GM12864 (cell line): ENCODE measurements at regions not wholly inside any gene's neighbourhood (a gene's known extent, or its start where the extent isn't known, plus 50 kb on each side); places are given as distances from the start of the nearest gene placed in this dataset.
A peak's percentile ranks its signal among the peaks of the same experiment; 100 is the strongest.
"Not testable (repeated sequence)": the region's sequence is repeated elsewhere in the genome, so short reads cannot be mapped to it uniquely, and the experiment has no call there.

Experiments used
- DNase-seq: peaks from one replicate; pipeline ENCODE4 v3.0.0-alpha.2; 2011; ENCODE audit warnings: low read depth
- H3K4me3 ChIP-seq: 2 replicates; pipeline ENCODE4 v1.5.1; 2011; ENCODE audit warnings: mild to moderate bottlenecking, low read depth, low read length, control low read depth
- TF ChIP-seq, protein P1 (sequence below): IDR thresholded peaks from 2 replicates; pipeline ENCODE4 v1.5.1; 2011; ENCODE audit warnings: low read depth, mild to moderate bottlenecking, moderate library complexity, low read length, control low read depth, inconsistent platforms; ENCODE audit errors: missing control alignments

DNA sequence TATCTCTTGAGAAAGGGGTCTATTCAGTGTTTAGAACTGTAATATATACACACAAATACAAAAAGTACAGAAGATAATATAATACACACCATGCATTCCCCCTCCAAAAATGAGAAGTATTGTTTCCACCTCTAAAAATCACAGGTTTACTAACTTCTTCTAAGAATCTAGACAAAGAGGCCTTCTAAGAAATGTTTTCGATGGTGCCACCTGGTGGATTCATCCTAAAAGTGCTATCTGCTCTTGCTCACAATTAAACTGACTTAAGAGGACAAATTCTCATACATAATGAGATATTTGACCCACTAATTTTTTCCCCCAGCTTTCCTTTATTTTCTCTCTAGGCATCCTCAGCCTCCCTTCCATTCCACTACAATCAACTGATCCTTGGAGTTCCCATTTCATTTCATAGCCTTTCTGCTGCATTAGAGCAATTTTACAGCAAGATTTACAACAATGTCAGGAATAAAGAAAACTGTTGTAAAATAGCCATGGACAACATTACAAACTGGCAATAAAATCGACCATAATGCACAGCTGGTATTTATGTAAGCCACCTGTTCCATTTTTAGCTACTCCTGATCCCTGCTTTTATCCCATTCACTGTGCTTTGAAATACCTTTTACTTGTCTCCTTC is 124.6 kb downstream of the ARRDC4 start:
- TF ChIP-seq, protein P1, sequence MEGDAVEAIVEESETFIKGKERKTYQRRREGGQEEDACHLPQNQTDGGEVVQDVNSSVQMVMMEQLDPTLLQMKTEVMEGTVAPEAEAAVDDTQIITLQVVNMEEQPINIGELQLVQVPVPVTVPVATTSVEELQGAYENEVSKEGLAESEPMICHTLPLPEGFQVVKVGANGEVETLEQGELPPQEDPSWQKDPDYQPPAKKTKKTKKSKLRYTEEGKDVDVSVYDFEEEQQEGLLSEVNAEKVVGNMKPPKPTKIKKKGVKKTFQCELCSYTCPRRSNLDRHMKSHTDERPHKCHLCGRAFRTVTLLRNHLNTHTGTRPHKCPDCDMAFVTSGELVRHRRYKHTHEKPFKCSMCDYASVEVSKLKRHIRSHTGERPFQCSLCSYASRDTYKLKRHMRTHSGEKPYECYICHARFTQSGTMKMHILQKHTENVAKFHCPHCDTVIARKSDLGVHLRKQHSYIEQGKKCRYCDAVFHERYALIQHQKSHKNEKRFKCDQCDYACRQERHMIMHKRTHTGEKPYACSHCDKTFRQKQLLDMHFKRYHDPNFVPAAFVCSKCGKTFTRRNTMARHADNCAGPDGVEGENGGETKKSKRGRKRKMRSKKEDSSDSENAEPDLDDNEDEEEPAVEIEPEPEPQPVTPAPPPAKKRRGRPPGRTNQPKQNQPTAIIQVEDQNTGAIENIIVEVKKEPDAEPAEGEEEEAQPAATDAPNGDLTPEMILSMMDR: peak; percentile 43
- no peak overlapping the region for H3K4me3 ChIP-seq
- DNase-seq: peak; percentile 2

DNA sequence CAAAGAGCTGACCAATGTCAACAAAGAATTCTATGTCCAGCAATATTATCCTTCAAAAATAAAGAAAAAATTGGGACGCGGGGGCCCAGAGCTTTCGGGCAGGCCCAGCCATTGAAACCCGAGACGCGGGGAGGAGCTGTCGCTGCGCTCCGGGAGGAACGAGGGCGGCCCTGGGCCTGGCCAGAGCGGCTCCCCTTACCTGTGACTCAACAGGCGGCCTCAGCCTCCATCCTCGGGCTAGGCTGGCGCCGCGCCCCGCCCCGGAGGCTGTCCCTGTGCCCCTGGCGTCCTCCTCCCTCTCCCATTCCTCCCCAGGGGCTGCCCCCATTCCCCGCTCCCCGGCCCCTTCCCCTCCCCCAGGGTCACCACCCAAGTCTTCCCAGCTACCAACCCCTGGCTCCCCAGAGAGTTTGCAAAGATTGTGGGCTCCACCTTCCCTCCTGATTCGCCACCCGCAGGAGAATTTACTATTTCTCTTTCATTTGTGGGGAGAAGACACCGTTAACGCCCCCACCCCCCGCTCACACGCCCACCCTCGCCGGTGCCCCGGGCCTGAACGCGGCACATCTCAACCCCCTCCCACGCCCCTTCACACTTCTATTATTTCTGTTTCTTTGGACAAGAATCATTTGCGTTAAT is 127.9 kb downstream of the ARRDC4 start:
- not testable (repeated sequence) for DNase-seq, H3K4me3 ChIP-seq

DNA sequence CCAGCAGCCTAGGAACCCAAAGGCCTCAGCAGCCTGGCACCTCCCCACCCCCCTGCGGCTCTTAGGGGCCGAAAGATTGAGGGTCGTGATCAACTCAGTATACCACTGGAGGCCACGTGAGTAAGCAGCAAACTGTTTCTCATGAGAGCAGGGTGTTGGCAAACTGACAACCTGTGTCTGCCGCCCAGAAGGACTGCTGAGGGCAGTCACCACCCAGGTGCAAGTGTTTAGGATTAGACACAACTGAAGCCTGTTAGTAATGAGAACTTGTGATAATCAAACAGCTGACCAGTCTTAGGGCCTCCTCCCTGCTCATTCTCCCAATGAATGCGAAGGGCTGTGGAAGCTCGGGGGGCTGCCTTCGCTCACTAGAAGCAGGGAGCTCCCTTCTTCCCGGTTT is 128.8 kb downstream of the ARRDC4 start:
- not testable (repeated sequence) for DNase-seq, H3K4me3 ChIP-seq

DNA sequence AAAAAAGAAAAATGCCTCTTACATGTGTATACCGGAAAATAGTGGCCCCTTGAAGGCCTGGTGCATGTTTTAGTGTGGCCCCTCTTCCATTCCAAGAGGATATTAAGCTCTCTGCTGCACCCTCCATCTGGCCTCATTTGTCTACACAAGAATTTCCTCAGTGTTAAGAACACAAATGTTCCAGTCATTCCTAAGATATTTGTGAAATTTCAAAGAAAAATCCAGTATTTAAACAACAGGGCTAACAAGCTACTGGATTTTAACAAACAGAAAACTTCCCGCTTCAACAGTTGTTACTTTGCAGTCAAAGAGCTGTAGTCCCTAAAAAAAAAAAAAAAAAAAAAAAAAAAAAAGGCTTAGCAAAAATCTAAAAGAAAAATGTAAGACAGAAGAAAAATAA is 137.5 kb downstream of the ARRDC4 start:
- not testable (repeated sequence) for DNase-seq

DNA sequence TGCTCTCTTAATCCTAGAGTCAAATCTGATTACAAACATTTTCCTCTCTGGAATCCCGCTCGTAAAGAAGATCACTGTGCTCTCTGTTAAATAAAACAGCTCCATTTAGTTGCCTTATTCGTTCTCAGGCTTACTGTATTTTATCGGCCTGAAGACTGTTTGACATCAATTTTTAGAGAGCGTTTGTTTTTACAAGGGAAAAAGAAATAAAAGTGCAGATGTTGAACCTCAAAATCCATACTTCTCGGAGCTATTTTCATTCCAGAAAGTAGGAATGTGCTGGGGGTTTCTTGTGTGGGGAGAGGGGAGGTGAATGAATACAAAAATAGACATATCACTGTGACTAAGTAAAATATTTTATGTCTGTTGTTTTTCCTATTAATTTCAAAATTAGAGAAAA is 140.1 kb downstream of the ARRDC4 start:
- not testable (repeated sequence) for H3K4me3 ChIP-seq, DNase-seq

More for the DNA sequence above, 137.5 kb downstream of the ARRDC4 start:
- not testable (repeated sequence) for H3K4me3 ChIP-seq

DNA sequence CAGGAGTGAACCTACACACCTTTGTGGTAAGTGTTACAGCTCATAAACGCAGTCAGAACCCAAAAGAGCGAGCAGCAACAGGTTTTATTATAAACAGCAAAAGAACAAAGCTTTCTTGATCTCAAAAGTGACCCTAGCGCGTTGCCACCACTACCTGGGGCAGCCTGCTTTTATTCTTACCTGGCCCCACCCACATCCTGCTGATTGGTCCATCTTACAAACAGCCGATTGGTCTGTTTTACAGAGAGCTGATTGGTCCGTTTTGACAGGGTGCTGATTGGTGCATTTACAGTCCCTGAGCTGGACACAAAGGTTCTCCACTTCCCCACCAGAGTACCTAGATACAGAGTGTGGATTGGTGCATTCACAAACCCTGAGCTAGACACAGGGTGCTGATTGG is 143.1 kb downstream of the ARRDC4 start:
- no peak for DNase-seq
- no peak overlapping the region for H3K4me3 ChIP-seq
- TF ChIP-seq, protein P1: no peak

DNA sequence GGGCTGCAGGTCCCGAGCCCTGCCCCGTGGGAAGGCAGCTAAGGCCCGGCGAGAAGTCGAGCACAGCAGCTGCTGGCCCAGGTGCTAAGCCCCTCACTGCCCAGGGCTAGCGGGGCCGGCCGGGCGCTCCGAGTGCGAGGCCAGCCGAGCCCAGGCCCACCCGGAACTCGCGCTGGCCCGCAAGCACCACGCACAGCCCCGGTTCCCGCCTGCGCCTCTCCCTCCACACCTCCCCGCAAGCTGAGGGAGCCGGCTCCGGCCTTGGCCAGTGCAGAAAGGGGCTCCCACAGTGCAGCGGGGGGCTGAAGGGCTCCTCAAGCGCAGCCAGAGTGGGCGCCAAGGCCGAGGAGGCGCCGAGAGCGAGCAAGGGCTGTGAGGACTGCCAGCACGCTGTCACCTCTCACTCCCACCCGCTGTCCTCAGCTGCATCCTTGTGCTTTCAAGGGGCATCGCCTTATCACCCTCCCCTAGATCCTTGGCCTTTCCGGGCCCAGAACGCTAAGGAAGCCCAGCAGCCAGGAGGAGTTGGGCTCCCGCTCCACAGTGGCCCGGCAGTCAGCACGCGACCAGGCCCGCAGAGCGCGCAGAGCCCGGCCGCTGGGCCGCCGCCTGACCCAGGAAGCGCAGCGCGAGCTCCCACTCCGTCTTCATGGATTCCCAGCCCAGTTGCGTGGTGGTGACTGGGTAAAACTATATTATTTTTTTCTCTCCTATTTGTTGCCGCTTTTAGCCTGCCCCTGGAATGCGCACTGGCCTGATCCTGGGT is 144.1 kb downstream of the ARRDC4 start:
- not testable (repeated sequence) for DNase-seq

DNA sequence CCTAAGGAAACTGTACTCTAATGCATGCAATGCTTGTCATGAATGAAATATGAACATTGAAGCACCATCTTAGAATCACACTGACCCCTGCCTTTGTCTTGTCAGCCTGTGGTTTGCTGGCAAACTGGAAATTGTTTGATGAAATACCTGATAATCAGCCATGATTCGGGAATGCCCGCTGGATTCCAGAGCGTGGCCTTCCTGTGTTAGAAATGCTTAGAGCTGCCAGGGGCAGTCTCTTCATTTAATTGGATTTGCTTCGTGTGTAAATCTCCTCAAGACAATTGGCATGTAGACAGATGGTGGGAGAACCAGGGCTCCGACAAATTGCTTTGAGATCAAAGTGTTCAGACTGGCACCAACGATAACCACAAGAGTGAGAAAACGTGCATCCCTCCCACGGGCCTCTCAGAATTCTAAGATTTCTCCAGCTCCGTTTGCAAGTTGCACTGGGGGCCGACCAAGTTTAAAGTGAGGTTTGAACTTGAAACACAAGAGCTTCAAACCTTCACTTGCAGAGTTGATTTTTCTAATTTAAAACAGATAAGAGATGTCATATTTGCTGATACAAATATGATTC is 146.2 kb downstream of the ARRDC4 start:
- DNase-seq, H3K4me3 ChIP-seq: not testable (repeated sequence)

More for the DNA sequence above, 144.1 kb downstream of the ARRDC4 start:
- not testable (repeated sequence) for H3K4me3 ChIP-seq

DNA sequence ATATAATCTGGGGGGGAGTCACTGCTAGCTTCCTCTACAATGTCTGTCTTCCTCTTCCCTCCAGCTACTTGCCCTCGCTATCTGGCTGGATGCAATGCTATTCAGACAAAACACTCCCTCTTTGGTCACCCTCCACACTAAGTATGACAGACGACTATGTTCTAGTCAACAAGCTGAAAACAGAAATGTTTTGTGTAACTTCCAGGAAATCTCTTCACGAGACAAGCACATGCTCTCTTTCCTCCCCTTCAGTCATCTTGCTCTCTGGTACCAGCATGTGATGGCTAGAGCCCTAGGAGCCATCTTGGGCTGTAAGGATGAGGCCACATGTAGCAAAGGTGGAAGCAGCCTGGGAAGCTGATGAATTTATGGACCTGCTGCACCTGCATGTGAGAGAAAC is 151.3 kb downstream of the ARRDC4 start:
- no peak overlapping the region for H3K4me3 ChIP-seq
- DNase-seq: no peak
- TF ChIP-seq, protein P1: no peak

DNA sequence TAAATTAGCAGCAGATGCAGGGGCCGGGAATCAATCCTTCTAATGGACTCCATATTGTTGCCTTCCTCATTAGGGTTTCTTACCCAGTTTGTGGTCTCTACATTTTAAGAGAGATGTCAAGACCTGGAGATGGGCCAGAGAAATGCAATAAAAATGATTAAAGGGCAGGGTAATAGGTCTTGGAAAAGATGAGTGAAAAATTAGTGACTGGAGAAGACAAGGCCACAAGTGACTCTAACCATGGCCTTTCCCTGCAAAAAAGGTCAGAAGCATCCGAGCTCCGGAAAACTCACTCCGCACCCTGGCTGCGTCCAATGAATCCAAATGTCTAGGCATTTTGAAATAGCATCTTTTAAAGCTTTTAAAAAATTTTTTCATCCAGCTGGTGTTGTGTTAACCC is 152.8 kb downstream of the ARRDC4 start:
- no peak overlapping the region for H3K4me3 ChIP-seq
- TF ChIP-seq, protein P1: no peak
- no peak for DNase-seq
